ENCODE measurements at regions not wholly inside any gene's neighbourhood (a gene's known extent, or its start where the extent isn't known, plus 50 kb on each side); places are given as distances from the start of the nearest gene placed in this dataset.

- TF ChIP-seq CTCF (IDR thresholded peaks at IDR 0.05; ENCODE audit: unreplicated experiment): no peak
- Mint-ChIP-seq H3K4me3 (ENCODE audit: low read depth) (no peak overlapping the region), H3K36me3 (ENCODE audit: insufficient read depth) (peaks cover 2% of the 10 kb centered on the region), H3K4me1 (ENCODE audit: low read depth) (no peaks in the 10 kb centered on the region), H3K9me3 (ENCODE audit: low read depth) (peaks cover 31% of the 10 kb centered on the region), H3K27ac (no peak overlapping the region), H3K27me3 (no peaks in the 10 kb centered on the region)
- DNase-seq (ENCODE audit: low spot score, unreplicated experiment): no peak
These were observed 705.5 kb downstream of the SLC4A3 start for GRCh38 chr2:220332886-220333285.

GRCh38 chr2:220334210-220334609, 706.8 kb downstream of the SLC4A3 start:
- Mint-ChIP-seq H3K27ac (no peak overlapping the region), H3K9me3 (ENCODE audit: low read depth) (peaks cover 29% of the 10 kb centered on the region), H3K27me3 (no peaks in the 10 kb centered on the region), H3K4me1 (ENCODE audit: low read depth) (no peaks in the 10 kb centered on the region), H3K4me3 (ENCODE audit: low read depth) (no peak overlapping the region), H3K36me3 (ENCODE audit: insufficient read depth) (peaks cover 2% of the 10 kb centered on the region)
- no peak for DNase-seq (ENCODE audit: low spot score, unreplicated experiment)
- TF ChIP-seq CTCF (IDR thresholded peaks at IDR 0.05; ENCODE audit: unreplicated experiment): no peak

- peaks cover 2% of the 10 kb centered on the region for H3K36me3 Mint-ChIP-seq (ENCODE audit: insufficient read depth)
- H3K27ac Mint-ChIP-seq: no peak overlapping the region
- H3K9me3 Mint-ChIP-seq (ENCODE audit: low read depth): peaks cover 23% of the 10 kb centered on the region
- TF ChIP-seq CTCF (IDR thresholded peaks at IDR 0.05; ENCODE audit: unreplicated experiment): no peak
- no peak for DNase-seq (ENCODE audit: low spot score, unreplicated experiment)
- H3K27me3 Mint-ChIP-seq: no peaks in the 10 kb centered on the region
- no peaks in the 10 kb centered on the region for H3K4me1 Mint-ChIP-seq (ENCODE audit: low read depth)
- H3K4me3 Mint-ChIP-seq (ENCODE audit: low read depth): no peak overlapping the region
These were observed 707.6 kb downstream of the SLC4A3 start for GRCh38 chr2:220334871-220335590.

- no peak for DNase-seq (ENCODE audit: low spot score, unreplicated experiment)
- Mint-ChIP-seq H3K9me3 (ENCODE audit: low read depth) (peaks cover 18% of the 10 kb centered on the region), H3K27me3 (no peaks in the 10 kb centered on the region), H3K4me3 (ENCODE audit: low read depth) (no peak overlapping the region), H3K36me3 (ENCODE audit: insufficient read depth) (peaks cover 2% of the 10 kb centered on the region), H3K27ac (no peak overlapping the region), H3K4me1 (ENCODE audit: low read depth) (no peaks in the 10 kb centered on the region)
- no peak for TF ChIP-seq CTCF (IDR thresholded peaks at IDR 0.05; ENCODE audit: unreplicated experiment)
These were observed 708.1 kb downstream of the SLC4A3 start for GRCh38 chr2:220335591-220335915.

GRCh38 chr2:220336771-220337170, 709.3 kb downstream of the SLC4A3 start:
- peaks cover 3% of the 10 kb centered on the region for H3K4me1 Mint-ChIP-seq (ENCODE audit: low read depth)
- H3K27me3 Mint-ChIP-seq: no peaks in the 10 kb centered on the region
- TF ChIP-seq CTCF (IDR thresholded peaks at IDR 0.05; ENCODE audit: unreplicated experiment): no peak
- H3K9me3 Mint-ChIP-seq (ENCODE audit: low read depth): peaks cover 13% of the 10 kb centered on the region
- no peak for DNase-seq (ENCODE audit: low spot score, unreplicated experiment)
- no peak overlapping the region for H3K4me3 Mint-ChIP-seq (ENCODE audit: low read depth)
- no peak overlapping the region for H3K27ac Mint-ChIP-seq
- no peaks in the 10 kb centered on the region for H3K36me3 Mint-ChIP-seq (ENCODE audit: insufficient read depth)
